Ovary (tissue), 7 donors: ENCODE measurements at regions not wholly inside any gene's neighbourhood (a gene's known extent, or its start where the extent isn't known, plus 50 kb on each side); places are given as distances from the start of the nearest gene placed in this dataset.
"Not testable (repeated sequence)": the region's sequence is repeated elsewhere in the genome, so short reads cannot be mapped to it uniquely, and the experiment has no call there.

Experiments
- DNase-seq, 5 donors: peaks; one replicate each; pipeline ENCODE4 v3.0.0-alpha.2; 2019 to 2020
- H3K27ac ChIP-seq, 2 donors: fragments of 200-600 bp; one replicate each; pipeline versions ENCODE4 v1.5.1 to v1.8.0; 2019 to 2022
- H3K27me3 ChIP-seq: fragments of 200-600 bp; one replicate; pipeline ENCODE4 v1.8.0; 2022
- H3K36me3 ChIP-seq: fragments of 200-600 bp; sonication (generic); one replicate; pipeline ENCODE4 v1.5.1; 2019
- H3K4me1 ChIP-seq: one replicate; pipeline ENCODE4 v1.8.1; 2013; ENCODE audit warnings: mild to moderate bottlenecking, moderate library complexity; ENCODE audit not compliant: insufficient read depth
- H3K4me3 ChIP-seq: fragments of 200-600 bp; sonication (generic); one replicate; pipeline ENCODE4 v1.5.1; 2017
- H3K9me3 ChIP-seq, 2 donors: fragments of 200-600 bp in 1 of 2; sonication (generic) in 1 of 2; one replicate each; pipeline versions ENCODE4 v1.5.1 to v1.8.1; 2013 to 2019; ENCODE audit warnings: mild to moderate bottlenecking in 1 of 2, moderate library complexity in 1 of 2
- EP300 ChIP-seq: sonication (generic); formaldehyde crosslinking; IDR thresholded peaks from one replicate; pipeline ENCODE4 v1.6.1; 2017; ENCODE audit warnings: antibody characterized with exemption
- POLR2A ChIP-seq: fragments of 450-650 bp; IDR thresholded peaks from one replicate; pipeline ENCODE4 v1.6.1; 2017; ENCODE audit warnings: antibody characterized with exemption, mild to moderate bottlenecking, moderate library complexity
- WGBS, 3 donors: extraction: QIAGEN DNeasy Blood & Tissue Kit in 1 of 3; methylation state at CpG; one replicate each; pipeline versions ENCODE4 v1.1.5 to v1.1.7; 2013 to 2017; 5-methylcytosine and 5-hydroxymethylcytosine counted together
- intact Hi-C, 4 donors: fragments of 100-400 bp; cut with DNase I; formaldehyde crosslinking; loops; one replicate each; pipeline versions ENCODE4 v1.11.0 to v1.15.1; 2022 to 2023
- TF ChIP-seq, protein P1 (sequence below), 3 donors: fragments of 450-650 bp in 2 of 3; fragments of 200-600 bp in 1 of 3; IDR thresholded peaks; one replicate each; pipeline versions ENCODE4 v1.5.1 to v1.8.0; 2016 to 2022; ENCODE audit warnings: antibody characterized with exemption in 3 of 3, mild to moderate bottlenecking in 1 of 3
- donor health status: DM: no; HTN: no; CAD: no; lungs with moderate emphysema.
- donor health status: DM: no; HTN: no; CAD: no.
- donor health status: Bipolar disorder and iron deficiency.
- donor health status: DM: no; HTN: no; CAD: no.
- donor health status: DM: yes; HTN: yes; CAD: no.

DNA sequence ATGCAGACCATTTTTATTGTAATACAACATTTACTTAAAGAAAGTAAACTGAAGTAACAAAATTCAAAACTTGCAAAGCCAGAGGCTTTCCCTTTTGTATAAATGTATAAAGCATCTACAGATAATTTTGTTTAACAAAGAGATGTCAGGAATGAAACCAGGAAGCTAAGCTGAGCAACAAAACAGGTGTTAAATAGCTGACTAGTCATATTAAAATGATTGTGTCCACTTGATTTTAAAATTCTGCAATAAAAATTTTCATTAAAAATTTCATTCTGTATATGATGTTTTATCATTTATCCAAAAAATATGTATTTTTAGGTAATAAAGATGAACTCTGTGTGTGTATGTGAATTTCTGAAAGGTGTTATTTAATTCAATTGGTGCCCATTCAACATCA is 72.0 kb upstream of the TRAM1L1 start:
- Histone ChIP-seq H3K27ac (no peak overlapping the region), H3K4me1 (no peaks in the 10 kb centered on the region), H3K9me3 (no peaks in the 10 kb centered on the region), H3K36me3 (no peaks in the 10 kb centered on the region), H3K4me3 (no peak overlapping the region), H3K27me3 (no peaks in the 10 kb centered on the region)
- no peak for TF ChIP-seq EP300
- TF ChIP-seq, protein P1, sequence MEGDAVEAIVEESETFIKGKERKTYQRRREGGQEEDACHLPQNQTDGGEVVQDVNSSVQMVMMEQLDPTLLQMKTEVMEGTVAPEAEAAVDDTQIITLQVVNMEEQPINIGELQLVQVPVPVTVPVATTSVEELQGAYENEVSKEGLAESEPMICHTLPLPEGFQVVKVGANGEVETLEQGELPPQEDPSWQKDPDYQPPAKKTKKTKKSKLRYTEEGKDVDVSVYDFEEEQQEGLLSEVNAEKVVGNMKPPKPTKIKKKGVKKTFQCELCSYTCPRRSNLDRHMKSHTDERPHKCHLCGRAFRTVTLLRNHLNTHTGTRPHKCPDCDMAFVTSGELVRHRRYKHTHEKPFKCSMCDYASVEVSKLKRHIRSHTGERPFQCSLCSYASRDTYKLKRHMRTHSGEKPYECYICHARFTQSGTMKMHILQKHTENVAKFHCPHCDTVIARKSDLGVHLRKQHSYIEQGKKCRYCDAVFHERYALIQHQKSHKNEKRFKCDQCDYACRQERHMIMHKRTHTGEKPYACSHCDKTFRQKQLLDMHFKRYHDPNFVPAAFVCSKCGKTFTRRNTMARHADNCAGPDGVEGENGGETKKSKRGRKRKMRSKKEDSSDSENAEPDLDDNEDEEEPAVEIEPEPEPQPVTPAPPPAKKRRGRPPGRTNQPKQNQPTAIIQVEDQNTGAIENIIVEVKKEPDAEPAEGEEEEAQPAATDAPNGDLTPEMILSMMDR (IDR thresholded peaks at IDR 0.05), result no peak
- intact Hi-C loops, result no loop called here
- no peak for DNase-seq

DNA sequence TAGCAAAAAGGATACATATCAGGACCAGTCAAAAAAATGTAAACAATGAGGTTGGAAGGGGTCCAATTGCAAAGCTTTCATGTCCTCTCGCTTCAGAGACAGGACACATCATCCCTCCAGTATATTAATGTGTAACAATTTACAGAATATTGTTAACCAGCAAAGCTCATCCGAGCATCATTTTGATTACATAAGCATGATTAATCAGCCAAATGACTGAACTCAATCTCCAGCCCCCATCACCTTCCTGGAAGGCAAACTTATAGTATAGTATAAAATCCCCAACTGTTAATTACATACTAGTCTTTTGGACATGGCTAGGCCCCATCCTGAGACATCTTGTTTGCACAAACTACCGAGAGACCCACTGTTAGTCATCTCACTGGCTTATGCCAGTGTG is 77.6 kb upstream of the TRAM1L1 start:
- no peak overlapping the region for H3K4me3 ChIP-seq
- no peaks in the 10 kb centered on the region for H3K27me3 ChIP-seq
- H3K9me3 ChIP-seq, result no peaks in the 10 kb centered on the region
- H3K36me3 ChIP-seq, result no peaks in the 10 kb centered on the region
- intact Hi-C loops, result no loop called here
- TF ChIP-seq, protein P1 (IDR thresholded peaks at IDR 0.05), result no peak
- TF ChIP-seq POLR2A, result no peak
- TF ChIP-seq EP300, result no peak
- DNase-seq, result no peak
- H3K4me1 ChIP-seq, result no peaks in the 10 kb centered on the region
- 71 to 74% (median 74%) methylated on average over 3 of the region's 3 CpGs for WGBS, 3 donors
- H3K27ac ChIP-seq, result no peak overlapping the region

DNA sequence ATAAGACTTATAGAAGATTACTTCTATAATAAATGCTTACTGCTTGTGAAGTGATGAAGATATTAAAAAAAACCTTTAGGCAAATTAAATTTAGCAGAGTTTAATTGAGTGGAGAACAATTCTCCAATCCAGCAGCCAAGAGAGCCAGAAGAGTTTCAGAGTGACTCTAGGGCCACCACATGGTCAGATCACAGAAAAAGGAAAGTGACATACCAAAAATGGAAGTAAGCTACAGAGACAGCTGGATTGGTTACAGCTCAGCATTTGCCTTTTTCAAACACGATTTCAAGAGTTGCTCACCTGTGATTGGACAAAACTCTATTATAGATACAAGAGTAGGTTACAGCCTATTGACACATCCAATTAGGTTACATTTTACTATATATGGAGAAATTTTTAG is 79.0 kb upstream of the TRAM1L1 start:
- 62 to 73% (median 72%) methylated on average over 1 of the region's 1 CpG for WGBS, 3 donors
- H3K9me3 ChIP-seq, result no peaks in the 10 kb centered on the region
- intact Hi-C loops, result no loop called here
- no peak overlapping the region for H3K4me3 ChIP-seq
- no peak overlapping the region for H3K27ac ChIP-seq
- no peak for TF ChIP-seq POLR2A
- TF ChIP-seq, protein P1 (IDR thresholded peaks at IDR 0.05), result no peak
- TF ChIP-seq EP300, result no peak
- DNase-seq, result no peak
- no peaks in the 10 kb centered on the region for H3K4me1 ChIP-seq
- no peaks in the 10 kb centered on the region for H3K36me3 ChIP-seq
- no peaks in the 10 kb centered on the region for H3K27me3 ChIP-seq

DNA sequence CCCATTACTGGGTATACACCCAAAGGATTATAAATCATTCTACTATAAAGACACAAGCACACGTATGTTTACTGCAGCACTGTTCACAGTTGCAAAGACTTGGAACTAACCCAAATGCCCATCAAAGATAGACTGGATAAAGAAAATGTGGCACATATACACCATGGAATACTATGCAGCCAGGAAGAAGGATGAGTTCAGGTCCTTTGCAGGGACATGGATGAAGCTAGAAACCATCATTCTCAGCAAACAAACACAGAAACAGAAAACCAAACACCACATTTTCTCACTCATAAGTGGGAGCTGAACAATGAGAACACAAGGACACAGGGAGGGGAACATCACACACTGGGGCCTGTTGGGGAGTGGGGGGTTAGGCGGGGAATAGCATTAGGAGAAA is 90.0 kb upstream of the TRAM1L1 start:
- H3K9me3 ChIP-seq, H3K4me3 ChIP-seq, DNase-seq, intact Hi-C loops, H3K27ac ChIP-seq, H3K4me1 ChIP-seq, H3K36me3 ChIP-seq, H3K27me3 ChIP-seq: not testable (repeated sequence)
- 88 to 95% (median 88%) methylated on average over 2 of the region's 2 CpGs for WGBS, 3 donors

DNA sequence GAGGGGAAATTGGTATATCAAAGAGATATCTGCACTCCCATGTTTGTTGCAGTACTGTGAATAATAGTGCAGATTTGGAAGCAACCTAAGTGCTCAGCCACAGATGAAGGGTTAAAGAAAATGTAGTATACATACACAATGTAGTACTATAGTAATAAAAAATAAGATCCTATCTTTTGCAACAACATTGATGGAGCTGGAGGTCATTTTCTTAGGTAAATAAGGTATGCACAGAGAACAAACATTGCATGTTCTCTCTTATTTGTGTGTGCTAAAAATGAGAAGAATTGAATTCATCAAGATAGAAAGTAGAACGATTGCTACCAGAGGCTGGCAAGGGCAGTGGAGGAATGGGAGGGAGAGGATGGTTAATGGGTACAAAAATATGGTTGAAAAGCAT is 117.9 kb upstream of the TRAM1L1 start:
- Histone ChIP-seq H3K27me3 (no peaks in the 10 kb centered on the region), H3K36me3 (no peaks in the 10 kb centered on the region), H3K27ac (no peak overlapping the region), H3K4me3 (no peak overlapping the region), H3K9me3 (no peaks in the 10 kb centered on the region), H3K4me1 (no peaks in the 10 kb centered on the region)
- intact Hi-C loops, result no loop called here
- 81 to 97% (median 82%) methylated on average over 1 of the region's 1 CpG for WGBS, 3 donors
- no peak for TF ChIP-seq EP300
- no peak for TF ChIP-seq POLR2A
- TF ChIP-seq, protein P1 (IDR thresholded peaks at IDR 0.05), result no peak
- DNase-seq, result no peak
